HG03457 (cell line): ENCODE measurements at regions not wholly inside any gene's neighbourhood (a gene's known extent, or its start where the extent isn't known, plus 50 kb on each side); places are given as distances from the start of the nearest gene placed in this dataset.

Experiments
- ATAC-seq: cut with Tn5 transposase; IDR thresholded peaks from one replicate; pipeline ENCODE4 v1.9.1; 2021; ENCODE audit warnings: moderate number of reproducible peaks; ENCODE audit not compliant: unreplicated experiment

- no peak for ATAC-seq
Measured at GRCh38 chr13:79090552-79091124, 315.4 kb downstream of the RBM26 start.

DNA sequence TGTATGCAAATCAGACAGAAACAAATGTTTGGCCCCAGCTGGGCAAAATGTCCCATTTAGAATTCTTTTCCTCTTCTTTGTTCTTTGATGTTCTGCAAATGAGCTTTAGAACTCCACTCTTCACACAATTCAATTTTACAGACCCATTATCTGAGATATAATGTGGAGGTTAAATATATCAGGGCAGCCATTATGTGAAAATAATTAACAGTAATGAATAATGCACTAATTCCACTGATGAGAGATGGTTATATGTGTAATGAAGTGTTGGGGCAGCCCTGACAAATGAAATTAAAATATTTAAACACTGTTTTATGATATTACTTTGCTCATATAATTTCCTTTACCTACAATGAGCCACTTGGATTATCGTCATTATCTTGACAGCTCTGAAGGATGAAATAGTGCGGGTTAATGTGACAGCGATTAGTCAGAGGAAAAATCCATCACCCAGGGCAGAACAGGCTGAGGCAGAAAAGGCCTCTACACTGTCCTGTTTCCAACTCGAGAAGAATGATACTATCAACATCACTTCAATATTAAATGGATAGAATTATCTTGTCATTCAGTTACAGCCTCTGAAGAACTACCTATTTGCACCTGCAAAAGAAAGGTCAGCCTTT, 321.1 kb downstream of the RBM26 start:
- ATAC-seq: no peak

GRCh38 chr13:79081942-79082341, 324.1 kb downstream of the RBM26 start:
- ATAC-seq: no peak

DNA sequence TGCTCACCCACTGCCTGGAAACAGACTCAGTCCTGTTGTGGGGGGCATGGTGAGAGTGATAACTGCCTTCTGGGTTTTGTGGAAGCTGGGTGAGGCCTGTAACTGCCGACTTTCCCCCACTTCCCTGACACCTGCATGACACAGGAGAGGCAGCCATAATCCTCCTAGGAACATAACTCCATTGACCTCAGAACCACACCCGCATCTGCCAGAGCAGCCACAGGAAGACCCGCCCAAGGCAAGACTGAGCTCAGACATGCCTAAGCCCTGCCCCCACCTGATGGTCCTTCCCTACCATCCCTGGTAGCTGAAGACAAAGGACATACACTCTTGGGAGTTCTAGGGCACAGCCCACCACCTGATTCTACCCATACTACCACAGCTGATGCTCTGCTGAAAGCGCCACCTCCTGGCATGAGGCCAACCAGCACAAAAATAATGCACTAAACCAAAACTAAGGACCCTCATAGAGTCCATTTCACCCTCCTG, 326.7 kb downstream of the RBM26 start:
- no peak for ATAC-seq

DNA sequence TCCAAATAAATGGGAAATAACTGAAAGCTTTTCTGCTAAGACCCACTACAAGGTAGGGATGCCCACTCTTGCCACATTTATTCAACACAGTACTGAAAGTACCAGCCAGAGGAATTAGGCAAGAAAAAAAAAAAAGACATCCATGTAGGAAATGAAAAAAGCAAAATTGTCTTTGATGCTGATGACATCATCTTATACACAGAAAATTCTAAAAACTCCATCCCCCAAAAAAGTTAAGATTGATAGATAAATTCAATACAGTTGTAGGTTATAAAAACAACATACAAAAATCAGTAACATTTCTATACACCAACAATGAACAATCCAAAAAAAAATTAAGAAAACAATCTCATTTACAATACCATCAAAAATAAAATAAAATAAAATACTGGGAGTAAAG, 330.4 kb downstream of the RBM26 start:
- no peak for ATAC-seq

GRCh38 chr13:79070343-79070974, 335.6 kb downstream of the RBM26 start:
- ATAC-seq: no peak

GRCh38 chr13:79062291-79062690, 343.8 kb downstream of the RBM26 start:
- ATAC-seq: no peak

DNA sequence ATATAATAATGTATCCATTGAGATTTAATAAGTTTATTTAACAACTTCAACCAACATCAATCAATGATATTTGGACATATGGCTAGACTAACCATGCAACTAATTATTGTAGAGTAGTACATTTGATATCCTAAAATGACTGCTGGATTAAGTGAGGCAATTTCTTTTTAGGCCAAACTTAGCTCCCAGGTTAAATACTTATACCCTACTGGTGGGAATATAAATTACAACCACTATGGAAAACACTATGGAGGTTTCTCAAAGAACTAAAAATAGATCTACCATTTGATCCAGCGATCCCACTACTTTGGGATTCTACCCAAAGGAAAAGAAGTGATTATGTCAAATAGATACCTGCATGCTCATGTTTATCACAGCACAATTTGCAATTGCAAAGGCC, 345.8 kb downstream of the RBM26 start:
- no peak for ATAC-seq

DNA sequence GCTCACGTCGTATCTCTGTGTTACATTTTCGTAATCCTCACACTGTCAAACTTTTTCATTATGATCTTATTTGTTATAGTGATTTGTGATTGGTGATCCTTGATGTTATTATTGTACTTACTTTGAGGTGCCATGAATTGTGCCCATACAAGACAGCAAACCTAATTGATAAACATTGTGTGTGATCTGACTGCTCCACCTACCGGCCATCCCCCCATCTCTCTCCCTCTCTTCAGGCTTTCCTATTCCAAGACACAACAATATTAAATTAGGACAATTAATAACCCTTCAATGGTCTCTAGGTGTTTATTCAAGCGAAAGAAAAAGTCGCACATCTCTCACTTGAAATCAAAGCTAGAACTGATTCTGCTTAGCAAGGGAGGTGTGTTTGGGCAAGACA, 349.3 kb downstream of the RBM26 start:
- ATAC-seq: no peak

GRCh38 chr13:79051472-79051871, 354.6 kb downstream of the RBM26 start:
- ATAC-seq: no peak

GRCh38 chr13:79044415-79044814, 361.6 kb downstream of the RBM26 start:
- no peak for ATAC-seq

GRCh38 chr13:79043208-79043607, 362.8 kb downstream of the RBM26 start:
- no peak for ATAC-seq

GRCh38 chr13:79037197-79037596, 368.9 kb downstream of the RBM26 start:
- ATAC-seq: no peak

GRCh38 chr13:79034341-79034740, 371.7 kb downstream of the RBM26 start:
- ATAC-seq: no peak

DNA sequence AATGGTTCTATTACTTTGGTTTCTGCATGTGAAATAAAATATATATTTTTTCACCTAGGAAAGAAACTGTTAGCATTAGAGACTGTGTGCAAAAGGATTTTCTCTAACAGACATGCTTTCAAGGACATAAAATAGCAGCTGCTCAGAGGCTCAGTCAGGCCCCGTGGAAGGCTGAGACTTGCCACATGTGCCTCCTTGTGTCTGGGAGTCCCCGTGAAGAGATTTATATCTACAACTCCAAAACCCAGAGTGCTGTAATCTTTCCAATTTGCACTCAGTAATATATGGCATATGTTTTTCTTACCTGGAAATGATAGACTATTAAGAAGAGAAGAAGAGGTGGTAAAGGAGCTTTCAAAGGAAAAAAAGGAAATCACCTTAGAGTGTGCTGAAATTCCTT, 371.6 kb upstream of the OBI1 start:
- ATAC-seq: no peak

GRCh38 chr13:79018166-79018565, 359.2 kb upstream of the OBI1 start:
- no peak for ATAC-seq

GRCh38 chr13:79011179-79011578, 352.2 kb upstream of the OBI1 start:
- no peak for ATAC-seq

GRCh38 chr13:79003989-79004898, 345.3 kb upstream of the OBI1 start:
- ATAC-seq: no peak

DNA sequence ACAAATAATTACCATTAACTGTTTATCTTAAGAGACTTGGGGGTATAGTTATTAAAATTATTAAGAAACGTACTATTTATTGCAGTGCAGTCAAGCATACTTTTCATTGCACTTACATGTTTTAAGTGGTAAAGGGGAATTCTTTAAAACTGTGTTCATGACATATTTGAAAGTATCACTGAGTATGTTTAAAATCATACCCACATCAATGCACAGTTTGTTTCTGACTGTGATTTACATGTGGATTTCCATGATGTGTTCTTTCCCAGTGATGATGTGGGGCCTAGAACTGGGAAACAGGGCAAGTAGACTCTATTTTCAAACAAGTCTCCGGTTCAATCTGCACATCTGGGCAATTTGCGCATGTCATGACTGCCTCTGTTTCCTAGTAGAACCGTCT, 340.5 kb upstream of the OBI1 start:
- ATAC-seq: no peak

GRCh38 chr13:78998630-78999315, 339.8 kb upstream of the OBI1 start:
- no peak for ATAC-seq
